K562 (cell line): ENCODE measurements at regions not wholly inside any gene's neighbourhood (a gene's known extent, or its start where the extent isn't known, plus 50 kb on each side); places are given as distances from the start of the nearest gene placed in this dataset.

Experiments used
- ATAC-seq: fragments of 200-7000 bp; cut with Tn5 transposase; 3 replicates; pipeline ENCODE4 v1.9.1; 2020; ENCODE audit warnings: moderate library complexity
- BruUV-seq: library from RNA; stranded (reverse); fragments of 400-500 nt; replicated peaks from 2 replicates; lab custom pipeline; 2021; lab: Mats Ljungman, UMichigan
- CTCF ChIA-PET: fragments of 300-600 bp; formaldehyde crosslinking; extraction: SDS; loops from one replicate; lab custom pipeline; 2021; ENCODE audit warnings: low intra/inter-chr PET ratio; lab: Yijun Ruan, JAX
- POLR2A ChIA-PET: fragments of 300-600, 350-650 bp; sonication (Branson Sonifier 250); formaldehyde crosslinking; extraction: SDS; loops from one replicate; lab custom pipeline; 2021; ENCODE audit warnings: antibody characterized with exemption, inconsistent platforms; lab: Yijun Ruan, JAX
- DNase-seq, 4 experiments: peaks; one replicate each; pipeline versions ENCODE4 v3.0.0 to v3.0.0-alpha.2; 2011 to 2018; ENCODE audit warnings: low spot score in 3 of 4, mixed read lengths in 3 of 4; ENCODE audit errors: extremely low read depth in 1 of 4
- FAIRE-seq: peaks from 2 replicates; lab custom pipeline; 2011; peaks lifted over from hg19 to GRCh38; lab: Jason Lieb, UNC
- H2AFZ ChIP-seq: 2 replicates; pipeline ENCODE4 v1.6.0; 2011; ENCODE audit warnings: low read depth, low read length, control low read depth, inconsistent platforms
- H3K27ac ChIP-seq: fragments of 200-600 bp; 3 replicates; pipeline ENCODE4 v1.8.0; 2011; ENCODE audit warnings: low read depth, mild to moderate bottlenecking, control low read depth, inconsistent platforms, low read length, moderate library complexity, mixed read lengths; ENCODE audit errors: extremely low read depth
- H3K27me3 ChIP-seq, 2 experiments: fragments of 300-600 bp in 1 of 2; 2 replicates in 1 of 2; 3 replicates in 1 of 2; pipeline versions ENCODE4 v1.6.0 to v1.8.0; 2011; ENCODE audit warnings: inconsistent platforms in 2 of 2, low read length in 2 of 2, mild to moderate bottlenecking in 1 of 2, mixed read lengths in 1 of 2, moderate library complexity in 1 of 2; ENCODE audit not compliant: control insufficient read depth in 2 of 2, insufficient read depth in 2 of 2
- H3K36me3 ChIP-seq: fragments of 300-600 bp; 3 replicates; pipeline ENCODE4 v1.8.0; 2011; ENCODE audit warnings: mild to moderate bottlenecking, low read length, inconsistent platforms; ENCODE audit not compliant: control insufficient read depth, insufficient read depth
- H3K4me1 ChIP-seq, 2 experiments: fragments of 200-600 bp in 1 of 2; replicated peaks in 1 of 2; 2 replicates in 1 of 2; 3 replicates in 1 of 2; pipeline versions ENCODE4 v1.5.1 to v1.8.0; 2011; ENCODE audit warnings: inconsistent platforms in 2 of 2, low read length in 2 of 2, mild to moderate bottlenecking in 1 of 2, mixed read lengths in 1 of 2, moderate library complexity in 1 of 2; ENCODE audit not compliant: control insufficient read depth in 2 of 2, insufficient read depth in 2 of 2
- H3K4me2 ChIP-seq: 2 replicates; pipeline ENCODE4 v1.6.1; 2011; ENCODE audit warnings: low read length, control low read depth, inconsistent platforms, mixed read lengths; ENCODE audit not compliant: insufficient read depth
- H3K4me3 ChIP-seq: fragments of 200-600 bp; sonication (generic), shearing (Covaris generic); 2 replicates; pipeline ENCODE4 v1.5.1; 2016; ENCODE audit warnings: control low read depth, inconsistent platforms
- H3K79me2 ChIP-seq: fragments of 200-600 bp; 3 replicates; pipeline ENCODE4 v1.8.0; 2011; ENCODE audit warnings: low read length, inconsistent platforms; ENCODE audit not compliant: control insufficient read depth, insufficient read depth
- H3K9ac ChIP-seq, 2 experiments: 2 replicates each; pipeline versions ENCODE4 v1.6.0 to v1.6.1; 2011; ENCODE audit warnings: low read depth in 2 of 2, low read length in 2 of 2, control low read depth in 1 of 2, inconsistent platforms in 1 of 2, mild to moderate bottlenecking in 1 of 2, mixed read lengths in 1 of 2; ENCODE audit not compliant: insufficient read depth in 1 of 2
- H3K9me1 ChIP-seq: one replicate; pipeline ENCODE4 v1.6.0; 2011; ENCODE audit warnings: inconsistent platforms, mild to moderate bottlenecking, low read length, moderate library complexity; ENCODE audit not compliant: control insufficient read depth, insufficient read depth
- H3K9me3 ChIP-seq: replicated peaks from 2 replicates; pipeline ENCODE4 v1.5.1; 2011; ENCODE audit warnings: low read depth, low read length, inconsistent platforms; ENCODE audit not compliant: control insufficient read depth, insufficient read depth
- H4K20me1 ChIP-seq: replicated peaks from 2 replicates; pipeline ENCODE4 v1.6.1; 2011; ENCODE audit warnings: low read length, inconsistent platforms, mixed read lengths; ENCODE audit not compliant: control insufficient read depth, insufficient read depth
- CREBBP ChIP-seq: IDR thresholded peaks from one replicate; pipeline ENCODE4 v1.6.1; 2012; ENCODE audit warnings: low read depth, mild to moderate bottlenecking, control low read depth, inconsistent platforms, low read length
- GTF2E2 ChIP-seq: fragments of 200-800 bp; sonication (Bioruptor generic); IDR thresholded peaks from 2 replicates; pipeline ENCODE4 v1.6.1; 2016; ENCODE audit warnings: missing genetic modification characterization, missing compliant biosample characterization
- HLTF ChIP-seq: fragments of 450-650 bp; IDR thresholded peaks from 2 replicates; pipeline ENCODE4 v1.6.1; 2016
- PHB ChIP-seq: fragments of 250-450 bp; sonication (Bioruptor Pico); IDR thresholded peaks from 2 replicates; pipeline ENCODE4 v1.5.0; 2021
- SIN3B ChIP-seq: fragments of 450-650 bp; IDR thresholded peaks from 2 replicates; pipeline ENCODE4 v1.6.1; 2017; ENCODE audit warnings: low read depth, mild to moderate bottlenecking, moderate library complexity
- SRSF1 ChIP-seq: fragments of 200-400 bp; formaldehyde crosslinking; IDR thresholded peaks from 2 replicates; pipeline ENCODE4 v1.6.1; 2017; ENCODE audit warnings: mild to moderate bottlenecking, low read depth, low read length, moderate library complexity
- U2AF1 ChIP-seq: fragments of 200-400 bp; formaldehyde crosslinking; optimal IDR thresholded peaks from 2 replicates; pipeline ENCODE3; 2017; ENCODE audit warnings: mild to moderate bottlenecking, low read depth, low read length, moderate library complexity
- ZBED1 ChIP-seq: IDR thresholded peaks from 2 replicates; pipeline ENCODE4 v1.6.1; 2014
- WGBS: fragments of 100-300 bp; shearing (Covaris generic); methylation state at CpG from one replicate; pipeline ENCODE4 v1.1.6; 2016; ENCODE audit warnings: low coverage, mixed read lengths; ENCODE audit not compliant: insufficient coverage; ENCODE audit errors: missing lambda C conversion rate; 5-methylcytosine and 5-hydroxymethylcytosine counted together
- in situ Hi-C: fragments of 300-500 bp; cut with MboI; formaldehyde crosslinking; loops from 4 replicates; pipeline ENCODE4 v1.15.0; 2018; ENCODE audit warnings: inconsistent platforms, mixed read lengths
- intact Hi-C: fragments of 100-400 bp; cut with micrococcal nuclease; formaldehyde crosslinking; loops from 2 replicates; pipeline ENCODE4 v1.14.2; 2022
- TF ChIP-seq, protein P1 (sequence below): fragments of 250-450 bp; sonication (Bioruptor Pico); IDR thresholded peaks from 2 replicates; pipeline ENCODE4 v1.6.1; 2021; ENCODE audit warnings: mild to moderate bottlenecking
- TF ChIP-seq, protein P2 (sequence below): fragments of 200-800 bp; sonication (Bioruptor generic); IDR thresholded peaks from 2 replicates; pipeline ENCODE4 v1.6.1; 2017; ENCODE audit warnings: missing genetic modification characterization, missing compliant biosample characterization

DNA sequence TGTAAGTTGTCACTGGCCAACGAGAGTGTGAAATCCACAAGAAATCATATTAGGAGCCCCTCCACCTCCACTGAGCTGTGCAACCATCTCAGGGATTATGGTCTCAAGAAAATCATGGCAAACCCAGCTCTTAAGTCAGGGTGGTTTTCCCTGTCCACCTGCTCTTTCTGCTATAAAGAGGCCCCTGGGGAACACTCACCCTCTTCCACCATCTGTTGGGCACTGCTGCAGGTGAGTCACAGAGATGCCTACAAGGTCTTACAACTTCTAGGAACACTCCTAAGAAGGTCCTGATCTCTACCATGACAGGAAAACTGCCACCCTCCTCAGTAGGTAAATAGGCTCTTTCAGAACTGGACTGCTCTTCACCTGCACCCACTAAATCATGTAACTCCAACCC lies 61.8 kb downstream of the DRD1 start:
- ATAC-seq (no peak), DNase-seq (no peak), FAIRE-seq (no peak)
- TF ChIP-seq CREBBP (no peak), ZBED1 (no peak), SRSF1 (no peak), GTF2E2 (tag) (no peak), U2AF1 (no peak), PHB (no peak), HLTF (no peak), SIN3B (no peak)
- TF ChIP-seq, protein P1, sequence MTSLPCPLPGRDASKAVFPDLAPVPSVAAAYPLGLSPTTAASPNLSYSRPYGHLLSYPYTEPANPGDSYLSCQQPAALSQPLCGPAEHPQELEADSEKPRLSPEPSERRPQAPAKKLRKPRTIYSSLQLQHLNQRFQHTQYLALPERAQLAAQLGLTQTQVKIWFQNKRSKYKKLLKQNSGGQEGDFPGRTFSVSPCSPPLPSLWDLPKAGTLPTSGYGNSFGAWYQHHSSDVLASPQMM (CRISPR knock-in tag) = no peak
- TF ChIP-seq, protein P2, sequence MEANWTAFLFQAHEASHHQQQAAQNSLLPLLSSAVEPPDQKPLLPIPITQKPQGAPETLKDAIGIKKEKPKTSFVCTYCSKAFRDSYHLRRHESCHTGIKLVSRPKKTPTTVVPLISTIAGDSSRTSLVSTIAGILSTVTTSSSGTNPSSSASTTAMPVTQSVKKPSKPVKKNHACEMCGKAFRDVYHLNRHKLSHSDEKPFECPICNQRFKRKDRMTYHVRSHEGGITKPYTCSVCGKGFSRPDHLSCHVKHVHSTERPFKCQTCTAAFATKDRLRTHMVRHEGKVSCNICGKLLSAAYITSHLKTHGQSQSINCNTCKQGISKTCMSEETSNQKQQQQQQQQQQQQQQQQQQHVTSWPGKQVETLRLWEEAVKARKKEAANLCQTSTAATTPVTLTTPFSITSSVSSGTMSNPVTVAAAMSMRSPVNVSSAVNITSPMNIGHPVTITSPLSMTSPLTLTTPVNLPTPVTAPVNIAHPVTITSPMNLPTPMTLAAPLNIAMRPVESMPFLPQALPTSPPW (CRISPR knock-in tag) = no peak
- H3K9me3 ChIP-seq = no peaks in the 10 kb centered on the region
- H3K4me2 ChIP-seq = no peak overlapping the region
- no peaks in the 10 kb centered on the region for H3K27me3 ChIP-seq
- no peaks in the 10 kb centered on the region for H4K20me1 ChIP-seq
- intact Hi-C loops (no loop called here), in situ Hi-C loops (no loop called here)
- no peaks in the 10 kb centered on the region for H3K36me3 ChIP-seq
- H3K27ac ChIP-seq = no peak overlapping the region
- no TSS peak for BruUV-seq
- no peaks in the 10 kb centered on the region for H3K4me1 ChIP-seq
- no peak overlapping the region for H2AFZ ChIP-seq
- no peak overlapping the region for H3K4me3 ChIP-seq
- H3K79me2 ChIP-seq = no peaks in the 10 kb centered on the region
- WGBS = 0% methylated on average over 1 of the region's 1 CpG
- POLR2A ChIA-PET = interaction anchor here (0.6 kb wide), 1 partner anchor 859 kb away, joined by 6 read pairs; no protein-coding TSS in a partner anchor
- no peaks in the 10 kb centered on the region for H3K9me1 ChIP-seq
- no peak overlapping the region for H3K9ac ChIP-seq
- CTCF ChIA-PET = no interaction called here
